G401.6 (cell line): ENCODE measurements at regions not wholly inside any gene's neighbourhood (a gene's known extent, or its start where the extent isn't known, plus 50 kb on each side); places are given as distances from the start of the nearest gene placed in this dataset.

ENCODE experiments used
- FAIRE-seq: peaks from 2 replicates; lab custom pipeline; 2012; peaks lifted over from hg19 to GRCh38; lab: Jason Lieb, UNC

GRCh38 chr7:46810986-46811385 lies 770.9 kb downstream of the TNS3 start:
- no peak for FAIRE-seq

DNA sequence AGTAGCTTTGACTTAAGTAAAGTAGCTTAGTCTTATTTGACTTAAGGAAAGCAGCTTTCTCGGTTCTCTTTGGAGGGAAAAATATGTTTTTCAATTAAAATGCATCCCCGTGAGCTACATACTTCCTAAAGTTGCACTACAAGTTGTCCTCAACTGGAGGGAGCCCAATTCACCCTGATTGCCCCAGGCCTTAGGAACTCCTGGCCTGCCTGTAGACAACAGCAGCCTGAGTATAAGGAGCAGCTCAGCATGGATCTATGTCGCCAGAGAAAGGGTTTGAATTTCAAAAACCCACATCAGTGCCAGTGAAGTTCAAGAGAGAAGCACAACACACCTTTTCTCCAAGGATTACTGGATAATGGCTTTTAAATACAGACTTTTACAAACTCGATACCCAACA lies 772.0 kb downstream of the TNS3 start:
- FAIRE-seq = no peak

GRCh38 chr7:46806856-46807255 lies 775.1 kb downstream of the TNS3 start:
- no peak for FAIRE-seq

GRCh38 chr7:46802479-46802878 lies 779.4 kb downstream of the TNS3 start:
- no peak for FAIRE-seq

DNA sequence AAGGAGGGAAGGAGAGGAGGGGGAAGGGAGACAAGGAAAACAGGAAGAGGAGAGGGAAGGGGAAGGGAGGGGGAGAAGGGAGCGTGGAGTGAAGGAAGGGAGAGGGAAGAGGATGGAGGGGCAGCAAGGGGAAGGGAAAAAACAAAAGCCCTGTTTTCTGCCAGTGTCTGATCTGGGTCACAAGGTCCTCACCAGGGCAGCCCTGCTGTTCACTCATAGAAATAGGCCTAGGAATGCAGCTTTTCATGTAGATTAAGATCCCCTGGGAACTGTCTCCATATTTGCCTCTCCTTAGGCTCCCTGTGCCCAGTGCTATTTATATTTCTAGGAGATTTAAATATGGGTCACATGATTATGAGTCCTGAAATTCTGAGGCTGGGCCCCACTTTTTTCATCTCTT lies 790.7 kb downstream of the TNS3 start:
- FAIRE-seq = no peak

GRCh38 chr7:46786995-46787394 lies 794.9 kb downstream of the TNS3 start:
- FAIRE-seq = no peak

DNA sequence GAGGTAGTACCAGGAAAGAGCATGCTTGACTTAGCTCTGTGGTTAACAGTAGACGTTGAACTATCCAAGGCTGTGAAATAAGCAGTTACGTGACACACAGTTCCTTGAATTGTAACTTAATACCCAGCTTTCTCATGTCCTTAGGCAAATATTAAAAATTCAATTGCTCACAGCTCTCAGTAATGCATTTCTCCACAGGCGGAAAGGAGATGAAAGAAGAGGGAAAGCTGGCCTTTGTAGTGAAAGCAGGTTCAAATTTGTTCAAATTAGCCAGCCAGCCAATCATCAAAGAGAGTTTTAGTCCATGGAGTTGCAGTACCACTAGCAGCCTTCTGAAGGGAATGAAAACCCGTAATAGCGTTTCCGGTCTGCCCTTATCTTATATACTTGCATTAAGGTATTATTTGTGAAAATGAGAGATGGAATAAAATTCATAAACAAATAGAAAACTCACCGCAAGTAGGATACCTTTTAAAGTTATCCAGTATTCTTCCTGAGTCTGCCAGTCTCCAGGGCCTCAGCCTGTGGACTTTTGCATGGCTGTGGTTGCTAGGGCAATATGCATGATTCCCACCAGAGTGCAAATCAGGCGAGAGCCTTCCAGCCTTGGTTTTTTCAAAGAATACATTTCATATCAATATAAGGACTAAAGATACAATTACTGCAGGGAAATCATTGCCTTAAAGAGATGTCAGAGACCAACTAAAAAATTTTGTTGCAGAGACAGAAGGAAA lies 795.5 kb downstream of the TNS3 start:
- no peak for FAIRE-seq

GRCh38 chr7:46784732-46785131 lies 797.2 kb downstream of the TNS3 start:
- FAIRE-seq = no peak

DNA sequence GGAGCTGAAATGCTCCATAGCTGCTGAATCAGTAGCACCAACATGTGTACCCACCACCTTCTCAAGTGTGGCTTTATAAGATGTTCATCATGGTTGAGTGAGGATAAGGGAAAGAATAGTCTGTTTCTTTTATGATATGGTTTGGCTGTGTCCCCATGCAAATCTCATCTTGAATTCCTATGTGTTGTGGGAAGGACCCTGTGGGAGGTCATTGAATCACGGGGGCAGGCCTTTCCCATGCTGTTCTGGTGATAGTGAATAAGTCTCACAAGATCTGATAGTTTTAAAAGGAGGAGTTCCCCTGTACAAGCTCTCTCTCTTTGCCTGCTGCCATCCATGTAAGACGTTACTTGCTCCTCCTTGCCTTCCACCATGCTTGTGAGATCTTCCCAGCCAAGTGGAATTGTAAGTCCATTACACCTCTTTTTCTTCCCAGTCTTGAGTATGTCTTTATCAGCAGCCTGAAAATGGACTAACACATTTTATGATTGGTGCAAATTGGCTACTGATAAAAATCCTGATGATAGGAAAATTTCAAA lies 799.9 kb downstream of the TNS3 start:
- FAIRE-seq = no peak

DNA sequence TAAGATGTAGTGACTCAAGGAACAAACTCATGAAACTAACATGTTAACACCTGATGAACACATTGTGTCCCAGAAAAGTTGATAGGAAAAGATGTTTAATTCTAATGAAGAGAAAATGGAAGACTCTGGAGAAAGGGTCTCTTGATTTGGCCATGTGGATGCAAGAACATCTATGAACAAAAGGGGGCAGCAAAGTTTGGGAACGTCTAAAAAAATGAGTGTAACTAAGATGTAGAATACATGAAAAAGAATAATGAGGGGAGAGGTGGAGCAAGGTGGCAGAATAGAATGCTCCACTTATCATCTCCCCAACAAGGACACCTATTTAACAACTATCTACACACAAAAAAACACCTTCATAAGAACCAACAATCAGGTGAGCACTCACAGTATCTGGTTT lies 805.1 kb downstream of the TNS3 start:
- no peak for FAIRE-seq

GRCh38 chr7:46775776-46776175 lies 806.1 kb downstream of the TNS3 start:
- no peak for FAIRE-seq

GRCh38 chr7:46775020-46775419 lies 806.9 kb downstream of the TNS3 start:
- no peak for FAIRE-seq

DNA sequence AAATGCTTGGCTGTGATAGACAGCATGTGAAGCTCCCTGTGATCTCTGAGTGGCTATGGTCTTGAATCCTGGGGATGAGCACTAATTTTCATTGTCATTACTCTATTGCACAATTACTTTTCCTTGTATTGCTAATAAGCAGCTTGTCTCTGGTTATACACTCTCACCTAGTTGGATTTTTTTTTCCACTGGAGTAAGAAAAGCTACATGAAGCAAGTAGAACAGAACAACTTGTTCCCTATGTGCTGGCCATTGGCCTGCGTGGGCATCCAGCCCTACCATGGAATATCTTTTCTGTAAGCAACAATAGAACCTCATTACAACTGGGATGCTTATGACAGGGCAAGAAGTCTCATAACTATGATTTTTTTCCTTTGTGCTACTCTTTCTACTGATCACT lies 807.4 kb downstream of the TNS3 start:
- FAIRE-seq = no peak

GRCh38 chr7:46772776-46773175 lies 809.1 kb downstream of the TNS3 start:
- no peak for FAIRE-seq

- no peak for FAIRE-seq
These were observed 814.8 kb downstream of the TNS3 start for GRCh38 chr7:46767071-46767470.

GRCh38 chr7:46764100-46764936 lies 817.6 kb downstream of the TNS3 start:
- no peak for FAIRE-seq

GRCh38 chr7:46763344-46763743 lies 818.6 kb downstream of the TNS3 start:
- FAIRE-seq = no peak

DNA sequence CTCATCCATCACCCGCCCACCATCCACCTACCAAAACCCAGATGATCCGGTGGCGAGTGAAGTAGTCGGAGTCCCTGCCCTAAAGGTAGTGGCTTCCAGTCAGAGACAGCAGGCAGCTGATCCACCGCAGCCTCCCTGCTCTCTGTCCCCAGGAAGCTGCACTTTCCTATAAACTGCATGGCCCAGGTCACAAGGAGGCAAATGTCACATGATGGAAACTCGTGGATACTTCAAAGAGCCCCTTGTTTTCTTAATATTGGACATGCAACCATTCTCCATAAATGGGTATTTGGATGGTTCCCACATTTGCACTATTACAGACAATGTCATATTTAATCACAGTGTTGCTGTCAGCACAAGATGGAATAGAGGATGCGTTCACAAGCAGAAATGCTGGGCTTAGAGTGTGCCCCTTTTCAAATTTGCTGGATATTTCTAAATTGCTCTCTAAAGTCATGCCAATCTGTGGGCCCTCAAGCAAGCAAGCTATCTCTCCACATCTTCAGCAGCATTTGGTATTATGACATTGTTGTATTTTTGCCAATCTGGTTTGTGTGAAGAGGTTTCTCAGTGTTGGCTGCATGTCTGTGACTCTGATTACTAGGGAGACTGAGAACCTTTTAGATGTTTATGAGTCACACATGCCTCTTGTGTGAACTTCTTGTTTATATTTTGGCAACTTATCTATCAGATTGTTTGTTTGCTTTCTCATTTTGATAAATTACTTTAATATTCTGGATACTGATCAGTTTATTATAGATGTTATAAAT lies 822.0 kb downstream of the TNS3 start:
- no peak for FAIRE-seq

GRCh38 chr7:46756996-46757395 lies 824.9 kb downstream of the TNS3 start:
- FAIRE-seq = no peak

DNA sequence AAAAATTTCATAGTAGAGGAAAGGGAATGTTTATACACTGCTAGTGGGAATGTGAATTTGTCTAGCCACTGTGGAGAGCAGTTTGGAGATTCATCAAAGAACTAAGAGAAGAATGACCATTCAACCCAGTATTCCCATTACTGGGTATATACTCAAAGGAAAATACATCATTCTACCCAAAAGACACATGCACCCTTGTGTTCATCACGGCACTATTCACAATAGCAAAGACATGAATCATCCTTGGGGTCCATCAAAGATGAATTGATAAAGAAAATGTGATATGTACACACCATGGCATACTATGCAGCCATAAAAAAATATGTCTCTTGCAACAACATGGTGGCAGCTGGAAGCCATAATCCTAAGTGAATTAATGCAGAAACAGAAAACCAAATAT lies 825.7 kb downstream of the TNS3 start:
- FAIRE-seq = no peak

- FAIRE-seq = no peak
These were observed 826.5 kb downstream of the TNS3 start for GRCh38 chr7:46755120-46756034.
